Ovary (tissue), 3 donors: ENCODE measurements at regions not wholly inside any gene's neighbourhood (a gene's known extent, or its start where the extent isn't known, plus 50 kb on each side); places are given as distances from the start of the nearest gene placed in this dataset.

Experiments used
- EP300 ChIP-seq: sonication (generic); formaldehyde crosslinking; IDR thresholded peaks from one replicate; pipeline ENCODE4 v1.6.1; 2017; ENCODE audit warnings: antibody characterized with exemption
- POLR2A ChIP-seq: fragments of 450-650 bp; IDR thresholded peaks from one replicate; pipeline ENCODE4 v1.6.1; 2017; ENCODE audit warnings: antibody characterized with exemption, mild to moderate bottlenecking, moderate library complexity
- TF ChIP-seq, protein P1 (sequence below), 3 donors: fragments of 450-650 bp in 2 of 3; fragments of 200-600 bp in 1 of 3; IDR thresholded peaks; one replicate each; pipeline versions ENCODE4 v1.5.1 to v1.8.0; 2016 to 2022; ENCODE audit warnings: antibody characterized with exemption in 3 of 3, mild to moderate bottlenecking in 1 of 3
- donor health status: DM: no; HTN: no; CAD: no.

DNA sequence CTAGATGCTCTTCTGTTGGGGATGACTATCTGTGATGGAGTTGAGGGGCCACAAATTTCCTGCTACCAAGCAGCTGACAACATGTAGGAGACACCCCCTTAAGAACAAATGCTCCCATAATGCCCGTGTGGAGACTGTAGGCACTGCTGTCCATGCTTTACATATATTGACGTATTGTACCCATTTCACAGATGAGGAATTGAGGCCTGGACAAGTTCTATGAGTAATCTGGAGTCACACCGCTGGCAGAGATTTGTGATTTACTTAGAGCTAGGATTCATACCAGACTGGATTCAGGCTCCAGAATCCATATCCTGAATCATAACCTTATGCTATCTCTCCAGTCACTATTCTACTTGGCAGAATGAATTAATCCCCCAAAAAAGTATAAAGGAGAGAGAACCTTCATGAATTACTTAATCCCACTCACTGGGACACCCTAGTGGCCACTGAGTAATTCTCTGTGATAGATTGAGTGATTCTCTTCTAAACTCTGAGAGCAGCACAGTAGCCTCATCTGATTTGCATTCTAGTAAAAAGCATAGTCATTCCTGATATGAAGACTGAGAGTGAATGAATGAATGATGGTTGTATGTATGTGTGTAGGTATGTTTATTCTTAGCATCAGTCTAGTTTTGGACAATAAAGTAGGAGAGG is 460.7 kb upstream of the MEIS1 start:
- TF ChIP-seq, protein P1, sequence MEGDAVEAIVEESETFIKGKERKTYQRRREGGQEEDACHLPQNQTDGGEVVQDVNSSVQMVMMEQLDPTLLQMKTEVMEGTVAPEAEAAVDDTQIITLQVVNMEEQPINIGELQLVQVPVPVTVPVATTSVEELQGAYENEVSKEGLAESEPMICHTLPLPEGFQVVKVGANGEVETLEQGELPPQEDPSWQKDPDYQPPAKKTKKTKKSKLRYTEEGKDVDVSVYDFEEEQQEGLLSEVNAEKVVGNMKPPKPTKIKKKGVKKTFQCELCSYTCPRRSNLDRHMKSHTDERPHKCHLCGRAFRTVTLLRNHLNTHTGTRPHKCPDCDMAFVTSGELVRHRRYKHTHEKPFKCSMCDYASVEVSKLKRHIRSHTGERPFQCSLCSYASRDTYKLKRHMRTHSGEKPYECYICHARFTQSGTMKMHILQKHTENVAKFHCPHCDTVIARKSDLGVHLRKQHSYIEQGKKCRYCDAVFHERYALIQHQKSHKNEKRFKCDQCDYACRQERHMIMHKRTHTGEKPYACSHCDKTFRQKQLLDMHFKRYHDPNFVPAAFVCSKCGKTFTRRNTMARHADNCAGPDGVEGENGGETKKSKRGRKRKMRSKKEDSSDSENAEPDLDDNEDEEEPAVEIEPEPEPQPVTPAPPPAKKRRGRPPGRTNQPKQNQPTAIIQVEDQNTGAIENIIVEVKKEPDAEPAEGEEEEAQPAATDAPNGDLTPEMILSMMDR (IDR thresholded peaks at IDR 0.05), result no peak
- TF ChIP-seq POLR2A, result no peak
- TF ChIP-seq EP300, result no peak
